HepG2 (cell line): ENCODE measurements at regions not wholly inside any gene's neighbourhood (a gene's known extent, or its start where the extent isn't known, plus 50 kb on each side); places are given as distances from the start of the nearest gene placed in this dataset.

Experiments used
- ATAC-seq: fragments of 200-7000 bp; cut with Tn5 transposase; 3 replicates; pipeline ENCODE4 v1.9.1; 2020; ENCODE audit warnings: mild to moderate bottlenecking, moderate library complexity
- BruUV-seq: library from RNA; stranded (reverse); fragments of 400-500 nt; replicated peaks from 2 replicates; lab custom pipeline; 2021; lab: Mats Ljungman, UMichigan
- CTCF ChIA-PET: fragments of 300-600 bp; formaldehyde crosslinking; extraction: SDS; loops from one replicate; lab custom pipeline; 2021; ENCODE audit warnings: low total read pairs, inconsistent platforms, low intra/inter-chr PET ratio; lab: Yijun Ruan, JAX
- POLR2A ChIA-PET: fragments of 350-600 bp; sonication (Branson Sonifier 250); formaldehyde crosslinking; loops from one replicate; lab custom pipeline; 2020; ENCODE audit warnings: antibody characterized with exemption, inconsistent platforms; lab: Yijun Ruan, JAX
- DNase-seq: peaks from one replicate; pipeline ENCODE4 v3.0.0-alpha.2; 2015; ENCODE audit warnings: low spot score
- FAIRE-seq: peaks from 3 replicates; lab custom pipeline; 2011; peaks lifted over from hg19 to GRCh38; lab: Jason Lieb, UNC
- H2AFZ ChIP-seq: one replicate; pipeline ENCODE4 v1.6.1; 2011; ENCODE audit warnings: low read length, inconsistent platforms
- H3K27ac ChIP-seq: fragments of 300-600 bp; 3 replicates; pipeline ENCODE4 v1.8.0; 2011; ENCODE audit warnings: mixed run types, mild to moderate bottlenecking, mixed read lengths, low read length, inconsistent platforms; ENCODE audit not compliant: insufficient read depth; ENCODE audit errors: extremely low read length
- H3K27me3 ChIP-seq, 2 experiments: fragments of 200-600 bp in 1 of 2; 2 replicates in 1 of 2; 3 replicates in 1 of 2; pipeline versions ENCODE4 v1.6.0 to v1.8.0; 2011; ENCODE audit warnings: low read length in 2 of 2, mild to moderate bottlenecking in 2 of 2, moderate library complexity in 2 of 2, inconsistent platforms in 1 of 2; ENCODE audit not compliant: insufficient read depth in 2 of 2, control insufficient read depth in 1 of 2
- H3K36me3 ChIP-seq, 2 experiments: fragments of 200-600 bp in 1 of 2; replicated peaks in 1 of 2; 2 replicates in 1 of 2; 3 replicates in 1 of 2; pipeline versions ENCODE4 v1.5.1 to v1.8.0; 2011; ENCODE audit warnings: low read length in 2 of 2, inconsistent platforms in 1 of 2; ENCODE audit not compliant: insufficient read depth in 2 of 2, control insufficient read depth in 1 of 2
- H3K4me1 ChIP-seq: 2 replicates; pipeline ENCODE4 v1.5.1; 2012; ENCODE audit warnings: low read length, inconsistent platforms; ENCODE audit not compliant: insufficient read depth
- H3K4me2 ChIP-seq: 2 replicates; pipeline ENCODE4 v1.6.0; 2011; ENCODE audit warnings: low read depth, low read length, inconsistent platforms
- H3K4me3 ChIP-seq, 3 experiments: fragments of 200-600 bp in 1 of 3; sonication (generic), shearing (Covaris generic) in 1 of 3; replicated peaks in 1 of 3; 2 replicates each; pipeline ENCODE4 v1.5.1; 2011 to 2016; ENCODE audit warnings: low read length in 3 of 3, inconsistent platforms in 2 of 3, low read depth in 2 of 3, mild to moderate bottlenecking in 2 of 3, control low read depth in 1 of 3, mixed read lengths in 1 of 3; ENCODE audit not compliant: insufficient read depth in 1 of 3
- H3K79me2 ChIP-seq: one replicate; pipeline ENCODE4 v1.6.1; 2011; ENCODE audit warnings: low read length, inconsistent platforms; ENCODE audit not compliant: insufficient read depth
- H3K9ac ChIP-seq: 2 replicates; pipeline ENCODE4 v1.6.0; 2011; ENCODE audit warnings: mild to moderate bottlenecking, low read depth, low read length, inconsistent platforms; ENCODE audit not compliant: insufficient read depth
- H3K9me3 ChIP-seq: 2 replicates; pipeline ENCODE4 v1.5.1; 2012; ENCODE audit warnings: mild to moderate bottlenecking, low read length
- H4K20me1 ChIP-seq: 2 replicates; pipeline ENCODE4 v1.6.0; 2011; ENCODE audit warnings: inconsistent platforms, mild to moderate bottlenecking, low read length, moderate library complexity; ENCODE audit not compliant: insufficient read depth
- GATAD1 ChIP-seq: IDR thresholded peaks from 2 replicates; pipeline ENCODE4 v1.6.1; 2016; ENCODE audit warnings: missing genetic modification reagents, missing compliant biosample characterization
- HMG20B ChIP-seq: conservative IDR thresholded peaks from 2 replicates; pipeline ENCODE4 v1.6.1; 2016; ENCODE audit warnings: missing genetic modification reagents, missing compliant biosample characterization
- HNRNPL ChIP-seq: fragments of 200-400 bp; formaldehyde crosslinking; IDR thresholded peaks from 2 replicates; pipeline ENCODE4 v1.6.1; 2017; ENCODE audit warnings: mild to moderate bottlenecking, low read depth, low read length
- IRF2 ChIP-seq: IDR thresholded peaks from 2 replicates; pipeline ENCODE4 v1.6.1; 2018; ENCODE audit warnings: missing genetic modification reagents, missing compliant biosample characterization
- ISX ChIP-seq: sonication (generic); formaldehyde crosslinking; conservative IDR thresholded peaks from 2 replicates; pipeline ENCODE4 v1.5.0; 2020; ENCODE audit warnings: missing genetic modification reagents
- KDM3A ChIP-seq: IDR thresholded peaks from 2 replicates; pipeline ENCODE4 v1.6.1; 2018; ENCODE audit warnings: low read depth, missing compliant biosample characterization
- MATR3 ChIP-seq: sonication (generic); formaldehyde crosslinking; IDR thresholded peaks from 2 replicates; pipeline ENCODE4 v1.4.0; 2020; ENCODE audit warnings: missing genetic modification reagents
- MTF2 ChIP-seq: sonication (generic); formaldehyde crosslinking; IDR thresholded peaks from 2 replicates; pipeline ENCODE4 v1.5.0; 2020; ENCODE audit warnings: missing genetic modification reagents, borderline replicate concordance
- NR2F2 ChIP-seq: IDR thresholded peaks from 2 replicates; pipeline ENCODE4 v1.6.1; 2012; ENCODE audit warnings: low read depth, inconsistent platforms, borderline replicate concordance
- NR3C1 ChIP-seq: sonication (generic); formaldehyde crosslinking; IDR thresholded peaks from 2 replicates; pipeline ENCODE4 v1.4.0; 2020; ENCODE audit warnings: missing genetic modification reagents
- SMARCC2 ChIP-seq: fragments of 450-650 bp; IDR thresholded peaks from 2 replicates; pipeline ENCODE4 v1.6.1; 2017; ENCODE audit warnings: antibody characterized with exemption, mild to moderate bottlenecking
- TBX2 ChIP-seq: sonication (generic); formaldehyde crosslinking; IDR thresholded peaks from 2 replicates; pipeline ENCODE4 v1.5.0; 2020; ENCODE audit warnings: missing genetic modification reagents, mild to moderate bottlenecking, borderline replicate concordance
- TCF7L2 ChIP-seq: IDR thresholded peaks from 2 replicates; pipeline ENCODE4 v1.6.1; 2011; ENCODE audit warnings: mild to moderate bottlenecking, low read depth, low read length, moderate library complexity
- TEAD3 ChIP-seq: optimal IDR thresholded peaks from 2 replicates; pipeline ENCODE3; 2016; ENCODE audit warnings: borderline replicate concordance
- ZNF251 ChIP-seq: sonication (generic); formaldehyde crosslinking; IDR thresholded peaks from 2 replicates; pipeline ENCODE4 v1.9.0; 2021; ENCODE audit warnings: mild to moderate bottlenecking, missing genetic modification reagents
- ZNF44 ChIP-seq: sonication (generic); formaldehyde crosslinking; IDR thresholded peaks from 2 replicates; pipeline ENCODE4 v1.5.1; 2020; ENCODE audit warnings: mild to moderate bottlenecking, missing genetic modification reagents
- ZNF549 ChIP-seq: sonication (generic); formaldehyde crosslinking; IDR thresholded peaks from 2 replicates; pipeline ENCODE4 v1.5.0; 2020; ENCODE audit warnings: missing genetic modification reagents
- ZNF839 ChIP-seq: sonication (generic); formaldehyde crosslinking; IDR thresholded peaks from 2 replicates; pipeline ENCODE4 v1.4.0; 2020; ENCODE audit warnings: missing genetic modification reagents, mild to moderate bottlenecking, borderline replicate concordance
- WGBS: methylation state at CpG from one replicate; pipeline ENCODE4 v1.1.6; 2017; ENCODE audit warnings: low lambda C conversion rate; 5-methylcytosine and 5-hydroxymethylcytosine counted together
- in situ Hi-C: cut with HindIII; loops from 2 replicates; pipeline ENCODE4 v1.10.0; 2017; ENCODE audit warnings: low pct_unique_long_range_greater_than_20kb; ENCODE audit not compliant: extremely low pct_ligation_motif_present
- intact Hi-C: fragments of 100-400 bp; cut with micrococcal nuclease; formaldehyde crosslinking; loops from one replicate; pipeline ENCODE4 v1.10.0; 2022; ENCODE audit not compliant: unreplicated experiment
- TF ChIP-seq, protein P1 (sequence below): sonication (generic); formaldehyde crosslinking; conservative IDR thresholded peaks from 2 replicates; pipeline ENCODE4 v1.8.0; 2022; ENCODE audit warnings: low read depth, missing genetic modification reagents

DNA sequence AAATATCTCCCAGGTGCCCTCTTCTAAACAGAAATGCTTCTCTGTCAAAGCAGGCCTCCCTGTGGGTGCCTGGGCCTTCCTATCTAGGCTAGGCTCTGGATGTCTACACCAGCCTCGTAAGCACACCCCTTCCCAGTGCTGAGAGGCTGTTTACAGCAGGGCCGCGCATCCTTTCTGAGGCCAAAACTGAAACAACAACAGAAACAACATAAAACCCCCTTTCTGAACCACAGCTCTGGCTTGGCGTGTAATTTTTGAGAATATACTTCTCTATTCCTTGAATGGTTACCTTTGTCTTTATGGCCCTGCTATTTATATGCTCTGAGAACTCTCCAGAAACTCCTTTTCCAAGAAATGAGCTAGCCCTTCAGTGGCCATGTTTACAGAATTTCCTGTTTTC, 118.4 kb downstream of the BCL2L11 start:
- Histone ChIP-seq H3K27me3 (no peaks in the 10 kb centered on the region), H4K20me1 (no peaks in the 10 kb centered on the region), H3K4me2 (no peak overlapping the region), H3K79me2 (no peaks in the 10 kb centered on the region), H3K27ac (no peak overlapping the region), H3K4me1 (no peaks in the 10 kb centered on the region), H3K4me3 (no peak overlapping the region), H2AFZ (no peak overlapping the region), H3K36me3 (peaks cover 2 to 16% of the 10 kb centered on the region in 2 experiments; a peak in 2 of 5 replicates), H3K9me3 (no peaks in the 10 kb centered on the region), H3K9ac (no peak overlapping the region)
- FAIRE-seq (no peak), ATAC-seq (no peak), DNase-seq (no peak)
- no TSS peak for BruUV-seq
- no peak for TF ChIP-seq MATR3 (CRISPR knock-in tag)
- TF ChIP-seq TEAD3 = no peak
- no peak for TF ChIP-seq HNRNPL
- TF ChIP-seq ZNF251 (CRISPR knock-in tag) = no peak
- TF ChIP-seq ZNF549 (CRISPR knock-in tag) = no peak
- TF ChIP-seq HMG20B (CRISPR knock-in tag) = no peak
- no peak for TF ChIP-seq TBX2 (CRISPR knock-in tag)
- TF ChIP-seq SMARCC2 = no peak
- TF ChIP-seq KDM3A = no peak
- TF ChIP-seq MTF2 = no peak
- no peak for TF ChIP-seq ZNF44 (CRISPR knock-in tag)
- no peak for TF ChIP-seq NR3C1
- TF ChIP-seq NR2F2 = no peak
- no peak for TF ChIP-seq TCF7L2
- TF ChIP-seq, protein P1, sequence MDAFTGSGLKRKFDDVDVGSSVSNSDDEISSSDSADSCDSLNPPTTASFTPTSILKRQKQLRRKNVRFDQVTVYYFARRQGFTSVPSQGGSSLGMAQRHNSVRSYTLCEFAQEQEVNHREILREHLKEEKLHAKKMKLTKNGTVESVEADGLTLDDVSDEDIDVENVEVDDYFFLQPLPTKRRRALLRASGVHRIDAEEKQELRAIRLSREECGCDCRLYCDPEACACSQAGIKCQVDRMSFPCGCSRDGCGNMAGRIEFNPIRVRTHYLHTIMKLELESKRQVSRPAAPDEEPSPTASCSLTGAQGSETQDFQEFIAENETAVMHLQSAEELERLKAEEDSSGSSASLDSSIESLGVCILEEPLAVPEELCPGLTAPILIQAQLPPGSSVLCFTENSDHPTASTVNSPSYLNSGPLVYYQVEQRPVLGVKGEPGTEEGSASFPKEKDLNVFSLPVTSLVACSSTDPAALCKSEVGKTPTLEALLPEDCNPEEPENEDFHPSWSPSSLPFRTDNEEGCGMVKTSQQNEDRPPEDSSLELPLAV (CRISPR knock-in tag) = no peak
- no peak for TF ChIP-seq ISX (CRISPR knock-in tag)
- no peak for TF ChIP-seq IRF2 (CRISPR knock-in tag)
- TF ChIP-seq GATAD1 (CRISPR knock-in tag) = no peak
- TF ChIP-seq ZNF839 = no peak
- POLR2A ChIA-PET = no interaction called here
- in situ Hi-C loops (no loop called here), intact Hi-C loops (no loop called here)
- CTCF ChIA-PET = no interaction called here
- 98% methylated on average over 4 of the region's 4 CpGs for WGBS
